GM23338 (cell line): ENCODE measurements at regions not wholly inside any gene's neighbourhood (a gene's known extent, or its start where the extent isn't known, plus 50 kb on each side); places are given as distances from the start of the nearest gene placed in this dataset.

Experiments used
- ATAC-seq: fragments of 200-7000 bp; cut with Tn5 transposase; 3 replicates; pipeline ENCODE4 v1.9.1; 2020
- DNase-seq: peaks from one replicate; pipeline ENCODE4 v3.0.0-alpha.2; 2015; ENCODE audit warnings: low spot score
- H2AFZ ChIP-seq: fragments of 200-600 bp; sonication (generic); 2 replicates; pipeline ENCODE4 v1.8.0; 2016; ENCODE audit warnings: antibody characterized with exemption, mild to moderate bottlenecking, moderate library complexity
- H3F3A ChIP-seq: fragments of 200-600 bp; sonication (generic); replicated peaks from 2 replicates; pipeline ENCODE4 v1.8.0; 2017; ENCODE audit warnings: antibody characterized with exemption, mixed run types, low read depth
- H3K27ac ChIP-seq: fragments of 200-600 bp; sonication (generic); 2 replicates; pipeline ENCODE4 v1.6.1; 2016; ENCODE audit warnings: low read depth
- H3K27me3 ChIP-seq: fragments of 200-600 bp; sonication (generic); 2 replicates; pipeline ENCODE4 v1.8.0; 2016; ENCODE audit warnings: mild to moderate bottlenecking, mixed run types, moderate library complexity; ENCODE audit not compliant: insufficient read depth
- H3K36me3 ChIP-seq: fragments of 200-600 bp; sonication (generic); 2 replicates; pipeline ENCODE4 v1.8.0; 2016; ENCODE audit warnings: mild to moderate bottlenecking; ENCODE audit not compliant: insufficient read depth
- H3K4me1 ChIP-seq: fragments of 200-600 bp; sonication (generic); 2 replicates; pipeline ENCODE4 v1.8.0; 2016; ENCODE audit warnings: mild to moderate bottlenecking, moderate library complexity; ENCODE audit not compliant: insufficient read depth
- H3K4me2 ChIP-seq: fragments of 200-600 bp; sonication (generic); 2 replicates; pipeline ENCODE4 v1.7.1; 2017; ENCODE audit warnings: mixed run types
- H3K4me3 ChIP-seq: fragments of 200-600 bp; sonication (generic); 2 replicates; pipeline ENCODE4 v1.6.1; 2016; ENCODE audit warnings: mixed run types
- H3K79me2 ChIP-seq: fragments of 200-600 bp; sonication (generic); replicated peaks from 2 replicates; pipeline ENCODE4 v1.8.0; 2017; ENCODE audit warnings: mild to moderate bottlenecking; ENCODE audit not compliant: insufficient read depth
- H3K9me2 ChIP-seq: fragments of 200-600 bp; sonication (generic); 2 replicates; pipeline ENCODE4 v1.8.0; 2017; ENCODE audit not compliant: insufficient read depth
- H4K20me1 ChIP-seq: fragments of 200-600 bp; sonication (generic); replicated peaks from 2 replicates; pipeline ENCODE4 v1.8.0; 2017; ENCODE audit warnings: mild to moderate bottlenecking; ENCODE audit not compliant: insufficient read depth
- H3K27ac Mint-ChIP-seq: 2 replicates; pipeline ENCODE4 v1.8.0; 2020; ENCODE audit warnings: inconsistent platforms, mild to moderate bottlenecking, moderate library complexity, mixed read lengths
- H3K27me3 Mint-ChIP-seq: 3 replicates; pipeline ENCODE4 v1.8.0; 2022; ENCODE audit warnings: low read depth, mild to moderate bottlenecking, moderate library complexity, mixed read lengths, inconsistent platforms; ENCODE audit not compliant: insufficient read depth, poor library complexity
- H3K36me3 Mint-ChIP-seq: 3 replicates; pipeline ENCODE4 v1.8.0; 2021; ENCODE audit warnings: low read depth, mild to moderate bottlenecking, inconsistent platforms, moderate library complexity, mixed read lengths
- H3K4me1 Mint-ChIP-seq: 3 replicates; pipeline ENCODE4 v1.8.0; 2020; ENCODE audit warnings: mild to moderate bottlenecking, inconsistent platforms, mixed read lengths
- H3K4me3 Mint-ChIP-seq: 3 replicates; pipeline ENCODE4 v1.8.0; 2021; ENCODE audit warnings: moderate library complexity, mild to moderate bottlenecking, inconsistent platforms, mixed read lengths
- H3K9me3 Mint-ChIP-seq: 3 replicates; pipeline ENCODE4 v1.8.0; 2020; ENCODE audit warnings: moderate library complexity, mild to moderate bottlenecking, inconsistent platforms, mixed read lengths
- CREB1 ChIP-seq: fragments of 250-450 bp; sonication (Bioruptor Pico); IDR thresholded peaks from 2 replicates; pipeline ENCODE4 v1.5.0; 2020; ENCODE audit warnings: low read depth, mild to moderate bottlenecking, moderate library complexity
- ETS1 ChIP-seq: IDR thresholded peaks from 2 replicates; pipeline ENCODE4 v1.6.1; 2016; ENCODE audit warnings: antibody characterized with exemption
- EZH2 ChIP-seq: fragments of 200-600 bp; sonication (generic); IDR thresholded peaks from one replicate; pipeline ENCODE4 v1.8.0; 2017; ENCODE audit warnings: antibody characterized with exemption, mild to moderate bottlenecking, low read depth; ENCODE audit not compliant: unreplicated experiment
- EZH2phosphoT487 ChIP-seq: fragments of 200-600 bp; sonication (generic); IDR thresholded peaks from one replicate; pipeline ENCODE4 v1.8.1; 2018; ENCODE audit warnings: antibody characterized with exemption; ENCODE audit not compliant: unreplicated experiment
- JUNB ChIP-seq: IDR thresholded peaks from one replicate; pipeline ENCODE4 v1.6.1; 2016; ENCODE audit warnings: antibody characterized with exemption; ENCODE audit not compliant: unreplicated experiment
- POLR2AphosphoS5 ChIP-seq: IDR thresholded peaks from 2 replicates; pipeline ENCODE4 v1.6.1; 2016; ENCODE audit warnings: antibody characterized with exemption, low read depth
- REST ChIP-seq: IDR thresholded peaks from one replicate; pipeline ENCODE4 v1.6.1; 2018; ENCODE audit warnings: antibody characterized with exemption; ENCODE audit not compliant: unreplicated experiment
- STAT1 ChIP-seq: IDR thresholded peaks from one replicate; pipeline ENCODE4 v1.6.1; 2016; ENCODE audit warnings: antibody characterized with exemption; ENCODE audit not compliant: unreplicated experiment
- ZNF114 ChIP-seq: fragments of 250-450 bp; sonication (Bioruptor Pico); IDR thresholded peaks from 2 replicates; pipeline ENCODE4 v1.5.0; 2020; ENCODE audit warnings: mild to moderate bottlenecking, moderate library complexity
- ZNF331 ChIP-seq: fragments of 250-450 bp; sonication (Bioruptor Pico); IDR thresholded peaks from 2 replicates; pipeline ENCODE4 v1.5.0; 2020; ENCODE audit warnings: low read depth, mild to moderate bottlenecking, moderate library complexity
- ZNF462 ChIP-seq: fragments of 250-450 bp; sonication (Bioruptor Pico); IDR thresholded peaks from 2 replicates; pipeline ENCODE4 v1.5.0; 2020; ENCODE audit warnings: mild to moderate bottlenecking, moderate library complexity

GRCh38 chr5:77915346-77915745 lies 139.2 kb upstream of the TBCA start (continued):
- TF ChIP-seq REST (no peak), CREB1 (CRISPR knock-in tag) (no peak), EZH2phosphoT487 (no peak), STAT1 (no peak), ZNF331 (CRISPR knock-in tag) (no peak), ETS1 (no peak), EZH2 (no peak), POLR2AphosphoS5 (no peak), JUNB (no peak)

- Mint-ChIP-seq H3K27ac (no peak overlapping the region), H3K4me3 (no peak overlapping the region), H3K27me3 (peaks cover 3% of the 10 kb centered on the region), H3K9me3 (0 out of 3 replicates have a peak, but pooled peaks cover 7% of the 10 kb centered on the region), H3K4me1 (peaks cover 23% of the 10 kb centered on the region), H3K36me3 (no peaks in the 10 kb centered on the region)
- ATAC-seq (no peak), DNase-seq (no peak)
- Histone ChIP-seq H3K4me3 (no peak overlapping the region), H3K9me2 (peaks cover 10% of the 10 kb centered on the region), H3K36me3 (no peaks in the 10 kb centered on the region), H3K4me2 (peak overlapping the region; percentile 54; the same call in 1 of the 2 replicates), H3K4me1 (peaks cover 17% of the 10 kb centered on the region), H3K27ac (no peak overlapping the region), H3F3A (no peaks in the 10 kb centered on the region), H3K79me2 (no peaks in the 10 kb centered on the region), H4K20me1 (no peaks in the 10 kb centered on the region), H2AFZ (no peak overlapping the region), H3K27me3 (no peaks in the 10 kb centered on the region; the same call in 1 of the 2 replicates)
- TF ChIP-seq ZNF331 (CRISPR knock-in tag): no peak
- TF ChIP-seq POLR2AphosphoS5: no peak
- TF ChIP-seq EZH2phosphoT487: no peak
- TF ChIP-seq STAT1: no peak
- TF ChIP-seq CREB1 (CRISPR knock-in tag): no peak
- TF ChIP-seq JUNB: no peak
- TF ChIP-seq ZNF462 (CRISPR knock-in tag): no peak
- TF ChIP-seq ZNF114 (CRISPR knock-in tag): no peak
Observed at GRCh38 chr5:77912721-77913120, 136.6 kb upstream of the TBCA start.
